Activated CD4-positive, alpha-beta T cell treated with anti-CD3 and anti-CD28 coated beads, Interleukin-2, Interleukin-4, amounts not matched to agents 100 ng/mL and 50 ng/mL, durations not matched to agents 16 hours and 8 hours (primary cell): ENCODE measurements at regions not wholly inside any gene's neighbourhood (a gene's known extent, or its start where the extent isn't known, plus 50 kb on each side); places are given as distances from the start of the nearest gene placed in this dataset.
"Not testable (repeated sequence)": the region's sequence is repeated elsewhere in the genome, so short reads cannot be mapped to it uniquely, and the experiment has no call there.

Source experiments
- DNase-seq: peaks from one replicate; pipeline ENCODE4 v3.0.0-alpha.2; 2020; ENCODE audit warnings: low spot score

- DNase-seq: no peak
These were observed 50.3 kb upstream of the OSBPL11 start for GRCh38 chr3:125645616-125646015.

GRCh38 chr3:125646581-125646980, 51.3 kb upstream of the OSBPL11 start:
- DNase-seq: no peak

- DNase-seq: no peak
These were observed 52.2 kb upstream of the OSBPL11 start for GRCh38 chr3:125647318-125648014.

GRCh38 chr3:125651244-125651643, 55.9 kb upstream of the OSBPL11 start:
- DNase-seq: no peak

- DNase-seq: no peak
These were observed 57.1 kb upstream of the OSBPL11 start for GRCh38 chr3:125652349-125652748.

- no peak for DNase-seq
These were observed 59.2 kb upstream of the OSBPL11 start for GRCh38 chr3:125654526-125654925.

GRCh38 chr3:125662675-125663074, 67.4 kb upstream of the OSBPL11 start:
- no peak for DNase-seq

- DNase-seq: no peak
These were observed 75.1 kb upstream of the OSBPL11 start for GRCh38 chr3:125670352-125670751.

GRCh38 chr3:125670945-125671344, 75.6 kb upstream of the OSBPL11 start:
- DNase-seq: no peak

- no peak for DNase-seq
These were observed 76.4 kb upstream of the OSBPL11 start for GRCh38 chr3:125671461-125672243.

GRCh38 chr3:125675791-125676190, 80.5 kb upstream of the OSBPL11 start:
- DNase-seq: no peak

GRCh38 chr3:125679258-125679657, 84.0 kb upstream of the OSBPL11 start:
- no peak for DNase-seq

GRCh38 chr3:125681146-125681545, 85.8 kb upstream of the OSBPL11 start:
- DNase-seq: no peak

GRCh38 chr3:125681906-125682305, 86.6 kb upstream of the OSBPL11 start:
- not testable (repeated sequence) for DNase-seq

GRCh38 chr3:125682610-125683009, 87.3 kb upstream of the OSBPL11 start:
- DNase-seq: not testable (repeated sequence)

GRCh38 chr3:125683067-125683829, 88.0 kb upstream of the OSBPL11 start:
- DNase-seq: no peak

- no peak for DNase-seq
These were observed 88.9 kb upstream of the OSBPL11 start for GRCh38 chr3:125684199-125684598.

- not testable (repeated sequence) for DNase-seq
These were observed 90.4 kb upstream of the OSBPL11 start for GRCh38 chr3:125685741-125686140.

GRCh38 chr3:125692361-125692760, 97.1 kb upstream of the OSBPL11 start:
- no peak for DNase-seq

GRCh38 chr3:125693887-125694286, 98.6 kb upstream of the OSBPL11 start:
- no peak for DNase-seq

- no peak for DNase-seq
These were observed 99.5 kb upstream of the OSBPL11 start for GRCh38 chr3:125694761-125695294.

- no peak for DNase-seq
These were observed 100.4 kb upstream of the OSBPL11 start for GRCh38 chr3:125695688-125696087.
